Stimulated activated CD4-positive, alpha-beta T cell treated with anti-CD3 and anti-CD28 coated beads, Interleukin-4, amount 100 ng/mL, for 1 hour (primary cell): ENCODE measurements at regions not wholly inside any gene's neighbourhood (a gene's known extent, or its start where the extent isn't known, plus 50 kb on each side); places are given as distances from the start of the nearest gene placed in this dataset.

Source experiments
- DNase-seq: peaks from one replicate; pipeline ENCODE4 v3.0.0-alpha.2; 2020

- DNase-seq: no peak
These were observed 308.6 kb downstream of the RNF144A start for GRCh38 chr2:7225848-7226247.

- no peak for DNase-seq
These were observed 309.3 kb downstream of the RNF144A start for GRCh38 chr2:7226501-7226900.

- DNase-seq: no peak
These were observed 315.9 kb downstream of the RNF144A start for GRCh38 chr2:7233126-7233525.

DNA sequence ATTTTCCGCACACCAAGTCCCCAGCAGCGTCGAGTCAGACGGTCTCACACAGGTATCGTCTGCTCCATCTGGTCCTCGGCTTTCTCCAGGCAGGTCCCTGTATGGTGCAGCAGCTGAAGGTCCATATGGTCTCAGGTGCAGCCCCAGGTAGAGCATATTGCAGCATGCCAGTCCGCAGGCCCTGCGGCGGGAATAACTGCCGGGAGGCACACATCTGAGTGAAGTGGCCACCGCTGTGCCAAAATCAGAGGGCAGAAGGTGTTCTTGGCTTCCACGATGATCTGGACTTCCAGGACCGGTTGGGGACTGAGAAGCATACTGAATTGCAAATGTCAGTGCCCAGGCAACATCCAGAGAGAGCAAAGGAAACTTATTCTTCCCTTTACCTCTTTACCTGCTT, 320.3 kb downstream of the RNF144A start:
- no peak for DNase-seq

GRCh38 chr2:7239078-7239477, 321.9 kb downstream of the RNF144A start:
- no peak for DNase-seq

- no peak for DNase-seq
These were observed 324.0 kb downstream of the RNF144A start for GRCh38 chr2:7241041-7241745.

DNA sequence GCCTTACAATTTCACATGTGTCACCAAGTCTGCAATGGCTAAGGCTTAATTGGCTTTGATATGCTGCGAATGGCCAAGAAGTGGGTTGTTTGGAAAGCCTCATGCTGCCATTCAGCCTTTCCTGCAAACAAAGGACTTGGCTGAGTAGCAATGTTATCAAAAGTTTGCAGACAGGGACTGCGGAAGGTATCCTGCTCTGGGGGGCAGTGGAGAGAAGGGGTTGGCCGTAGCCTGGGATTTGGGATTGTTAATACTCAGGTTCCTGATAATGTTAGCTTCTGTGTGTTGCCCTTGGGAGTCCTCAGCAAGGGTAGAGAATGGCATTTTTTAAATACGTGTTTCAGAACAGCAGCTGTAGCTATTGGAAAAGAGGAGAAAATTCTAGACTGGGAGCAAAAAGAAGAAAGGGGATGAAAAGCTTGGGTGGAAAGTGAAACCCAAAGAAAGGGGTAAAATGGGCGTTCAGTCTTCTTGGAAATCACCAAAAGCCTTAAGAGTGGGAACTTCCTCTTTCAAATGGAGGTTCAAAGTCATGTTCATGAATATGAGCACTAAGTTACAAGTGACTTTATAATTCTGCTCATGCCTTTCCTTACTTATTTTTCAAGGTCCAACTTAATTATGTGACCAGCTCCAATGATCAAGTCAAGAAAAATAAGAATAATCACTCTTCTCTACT, 325.1 kb downstream of the RNF144A start:
- no peak for DNase-seq

DNA sequence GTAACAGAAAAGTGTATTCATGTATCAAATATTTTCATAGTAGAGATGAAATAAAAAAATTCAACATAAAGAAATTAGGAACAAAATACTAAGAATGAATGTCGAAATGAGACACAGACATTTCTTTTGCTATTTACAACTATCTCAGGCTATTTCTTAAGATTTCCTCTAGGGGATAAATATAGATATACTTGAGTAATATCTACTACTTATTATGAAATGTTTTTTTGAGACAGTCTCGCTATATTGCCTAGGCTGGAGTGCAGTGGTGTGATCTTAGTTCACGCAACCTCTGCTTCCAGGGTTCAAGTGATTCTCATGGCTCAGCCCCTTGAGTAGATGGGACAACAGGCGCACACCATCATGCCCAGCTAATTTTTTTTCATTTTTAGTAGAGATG, 326.1 kb downstream of the RNF144A start:
- no peak for DNase-seq

- DNase-seq: no peak
These were observed 339.2 kb downstream of the RNF144A start for GRCh38 chr2:7256377-7256776.

GRCh38 chr2:7262727-7263126, 345.5 kb downstream of the RNF144A start:
- no peak for DNase-seq

DNA sequence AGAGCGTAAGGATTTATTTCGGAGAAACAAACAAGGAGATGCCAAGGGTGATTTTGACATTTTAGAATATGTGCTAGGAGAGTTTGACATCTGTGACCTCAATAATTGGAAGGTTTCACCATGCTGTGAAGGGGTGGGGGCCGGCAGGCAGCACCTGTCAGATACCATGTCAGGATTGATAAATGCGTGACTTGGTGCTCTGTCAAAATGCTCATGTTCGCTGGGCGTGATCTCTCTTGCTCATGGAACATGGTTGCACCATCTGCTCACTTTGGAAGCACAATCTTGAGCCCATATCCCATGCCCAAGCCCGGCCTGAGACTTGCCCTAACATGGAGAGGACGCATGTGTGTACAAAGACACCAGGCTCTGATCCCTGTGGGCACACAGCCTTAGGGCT, 347.6 kb downstream of the RNF144A start:
- DNase-seq: no peak

DNA sequence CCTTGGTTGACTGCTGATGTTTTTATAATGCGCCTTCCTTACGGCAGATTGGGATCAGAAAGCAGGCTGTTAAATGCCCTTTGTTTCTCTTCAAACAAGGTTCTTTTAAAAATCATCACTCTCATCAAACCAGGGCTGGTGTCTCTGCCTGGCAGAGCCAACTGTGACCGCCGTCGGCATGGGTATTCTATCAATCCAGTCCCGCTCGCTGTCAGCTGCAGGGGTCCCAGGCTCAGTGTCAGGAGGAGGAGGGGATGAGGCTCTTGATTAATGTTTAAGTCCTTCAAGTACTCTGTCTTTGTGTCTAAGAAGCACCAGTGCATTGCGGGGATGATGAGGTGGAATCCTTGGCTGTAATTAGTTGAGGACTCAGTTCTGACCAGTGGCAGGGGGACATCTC, 348.1 kb downstream of the RNF144A start:
- DNase-seq: no peak

GRCh38 chr2:7269106-7269643, 352.0 kb downstream of the RNF144A start:
- DNase-seq: no peak

- DNase-seq: no peak
These were observed 352.8 kb downstream of the RNF144A start for GRCh38 chr2:7270011-7270431.

GRCh38 chr2:7272210-7272609, 355.0 kb downstream of the RNF144A start:
- DNase-seq: no peak

DNA sequence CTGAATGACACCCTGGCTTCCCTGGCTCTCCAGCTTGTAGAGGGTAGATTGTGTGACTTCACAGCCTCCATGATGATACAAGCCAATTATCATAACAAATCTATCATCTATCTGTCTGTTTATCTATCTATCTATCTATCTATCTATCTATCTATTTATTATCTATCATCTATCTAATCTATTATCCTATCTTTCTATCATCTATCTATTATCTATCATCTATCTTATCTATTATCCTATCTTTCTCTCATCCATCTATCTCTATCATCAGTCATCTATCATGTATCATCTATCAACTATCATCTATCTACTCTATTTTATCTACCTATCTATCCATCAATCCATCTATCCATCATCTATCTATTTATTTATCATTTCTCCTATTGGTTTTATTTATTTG, 361.8 kb downstream of the RNF144A start:
- DNase-seq: no peak

DNA sequence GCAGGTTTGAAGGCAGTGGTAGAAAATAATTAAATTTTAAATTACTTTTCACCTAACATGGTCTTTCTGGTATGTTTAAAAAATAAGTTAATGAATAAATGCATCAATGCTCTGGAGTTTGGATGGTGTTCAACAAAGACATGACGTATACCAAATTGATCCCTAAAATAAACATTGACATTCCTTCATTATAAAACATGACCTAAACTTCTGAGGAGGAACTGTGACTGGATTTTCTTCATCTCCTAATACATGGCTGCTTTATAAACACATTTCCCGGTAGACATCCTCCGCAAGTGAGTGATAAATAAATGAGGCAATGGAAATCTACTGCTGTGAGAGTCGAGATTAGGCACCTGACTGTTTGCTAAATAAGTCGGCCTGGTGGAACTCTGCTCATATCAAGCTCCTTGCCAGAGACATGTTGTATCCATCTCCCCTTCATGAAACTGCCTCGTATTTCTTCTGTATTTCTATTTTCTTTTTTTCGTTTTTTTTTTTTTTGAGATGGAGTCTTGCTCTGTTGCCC, 362.3 kb downstream of the RNF144A start:
- DNase-seq: no peak

GRCh38 chr2:7280790-7281189, 363.6 kb downstream of the RNF144A start:
- no peak for DNase-seq

GRCh38 chr2:7281231-7282201, 364.3 kb downstream of the RNF144A start:
- no peak for DNase-seq

GRCh38 chr2:7286120-7286519, 368.9 kb downstream of the RNF144A start:
- DNase-seq: no peak

- no peak for DNase-seq
These were observed 371.3 kb downstream of the RNF144A start for GRCh38 chr2:7288484-7288883.

GRCh38 chr2:7289697-7290096, 372.5 kb downstream of the RNF144A start:
- DNase-seq: no peak

DNA sequence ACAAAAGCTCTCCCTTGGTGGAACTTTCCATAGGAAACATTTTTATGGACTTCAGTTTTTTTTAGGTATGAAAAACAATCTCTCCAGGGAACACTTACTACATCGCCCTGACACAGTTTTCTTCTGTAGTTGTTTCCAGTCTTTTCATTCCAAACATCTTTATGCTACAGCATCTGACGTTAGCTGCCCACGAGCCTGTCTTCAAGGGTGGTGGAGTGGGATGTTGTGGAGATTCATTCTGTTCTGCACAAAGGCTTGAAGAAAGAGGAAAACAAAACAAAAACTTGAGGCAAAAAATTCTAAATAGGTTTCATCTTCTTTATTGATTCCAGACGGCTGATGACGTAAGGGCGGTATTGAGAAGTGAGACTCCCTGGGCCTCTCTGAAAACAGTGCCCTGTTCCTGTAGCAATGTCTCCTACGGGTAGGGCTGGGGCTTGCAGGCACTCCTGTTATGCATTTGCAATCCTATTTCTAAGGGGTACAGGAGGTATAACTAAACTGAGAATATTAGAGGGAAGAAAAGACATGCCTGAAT, 375.0 kb downstream of the RNF144A start:
- no peak for DNase-seq
